ENCODE measurements at regions not wholly inside any gene's neighbourhood (a gene's known extent, or its start where the extent isn't known, plus 50 kb on each side); places are given as distances from the start of the nearest gene placed in this dataset.

GRCh38 chr6:26216886-26217713, 129.9 kb downstream of the HFE start:
- DNase-seq: peak; percentile 88
- no peaks in the 10 kb centered on the region for H3K9me3 Mint-ChIP-seq
- H3K27ac ChIP-seq (ENCODE audit: insufficient read length, low read depth, low read length): peak overlapping the region; percentile 99
- peaks cover 2% of the 10 kb centered on the region for H4K20me1 ChIP-seq (ENCODE audit: control insufficient read depth, insufficient read depth, insufficient read length)
- no CpG with 5 or more reads among the region's 44 CpGs for WGBS (ENCODE audit: extremely low coverage, insufficient read length, low lambda C conversion rate)
- no peak overlapping the region for H2BK120ac ChIP-seq (ENCODE audit: low read depth, low read length, poor library complexity, severe bottlenecking)
- H3K14ac ChIP-seq (ENCODE audit: insufficient read depth, low read length): peak overlapping the region; percentile 91
- H3K4me3 Mint-ChIP-seq: no peak overlapping the region
- H3T11ph ChIP-seq (ENCODE audit: low read length): no peak overlapping the region
- no peak overlapping the region for H4K5ac ChIP-seq (ENCODE audit: insufficient read length, low read depth, low read length)
- TF ChIP-seq CTCF (conservative IDR thresholded peaks at IDR 0.05): peak; percentile 47
- H3K79me2 ChIP-seq (ENCODE audit: insufficient read depth, low read length): no peaks in the 10 kb centered on the region
- peaks cover 11% of the 10 kb centered on the region for H3K23me2 ChIP-seq (ENCODE audit: insufficient read length, low read depth, low read length, poor library complexity, severe bottlenecking)
- H4K8ac ChIP-seq (replicated peaks; ENCODE audit: insufficient read length, low read depth, low read length): no peak overlapping the region
- peak overlapping the region; percentile 87 for H3K56ac ChIP-seq (ENCODE audit: insufficient read length, low read depth, low read length)
- no peaks in the 10 kb centered on the region; the same call in 1 of the 2 replicates for H3K27me3 Mint-ChIP-seq (ENCODE audit: low read depth)
- H2BK12ac ChIP-seq (ENCODE audit: insufficient read length, low read depth, low read length): no peak overlapping the region
- no peak overlapping the region for H4K91ac ChIP-seq (ENCODE audit: insufficient read length, low read depth, low read length)
- no peaks in the 10 kb centered on the region for H3K4me1 ChIP-seq (ENCODE audit: insufficient read depth, low read length)
- H3K9ac ChIP-seq (ENCODE audit: extremely low read depth, insufficient read length, low read length): peak overlapping the region; percentile 99
- no peaks in the 10 kb centered on the region for H3K9me3 ChIP-seq (ENCODE audit: control insufficient read depth, low read depth, low read length)
- H3K36me3 Mint-ChIP-seq (ENCODE audit: insufficient read depth in 1 of 3, low read depth in 3 of 3): no peaks in the 10 kb centered on the region
- no peak overlapping the region for H2BK20ac ChIP-seq (ENCODE audit: low read depth, low read length, poor library complexity, severe bottlenecking)
- H3K18ac ChIP-seq (ENCODE audit: insufficient read length, low read depth, low read length): peak overlapping the region; percentile 95
- no peak overlapping the region for H2AK5ac ChIP-seq (ENCODE audit: insufficient read length, low read length)
- peak overlapping the region; percentile 77 for H2BK5ac ChIP-seq (ENCODE audit: insufficient read length, low read length)
- H3K27ac Mint-ChIP-seq: no peak overlapping the region
- H3K4ac ChIP-seq (ENCODE audit: low read depth, low read length): no peak overlapping the region
- H3K23ac ChIP-seq (ENCODE audit: insufficient read length, low read depth, low read length): no peak overlapping the region
- H3K4me2 ChIP-seq (ENCODE audit: insufficient read depth, insufficient read length, low read length): peak overlapping the region; percentile 89
- H2BK15ac ChIP-seq (ENCODE audit: low read depth, low read length): no peak overlapping the region
- no peaks in the 10 kb centered on the region for H3K79me1 ChIP-seq (ENCODE audit: insufficient read depth, low read depth, low read length, poor library complexity, severe bottlenecking)
- no peaks in the 10 kb centered on the region for H3K27me3 ChIP-seq (ENCODE audit: insufficient read depth, low read length)
- H2AFZ ChIP-seq (ENCODE audit: low read length): no peak overlapping the region
- peaks cover 23 to 39% of the 10 kb centered on the region in 2 experiments for H3K4me1 Mint-ChIP-seq

All from H9 (cell line).